Activated T-helper 2 cell treated with anti-CD3 and anti-CD28 coated beads, Interferon-gamma antibody, Interleukin-2, Interleukin-4, amounts not matched to agents 10 μg/mL and 5 μg/mL and 100 μg/mL, durations not matched to agents 14 hours and 24 hours and 36 hours (primary cell): ENCODE measurements at regions not wholly inside any gene's neighbourhood (a gene's known extent, or its start where the extent isn't known, plus 50 kb on each side); places are given as distances from the start of the nearest gene placed in this dataset.

ENCODE experiments used
- DNase-seq: peaks from one replicate; pipeline ENCODE4 v3.0.0; 2021; ENCODE audit warnings: low spot score
- H3K27ac Mint-ChIP-seq: one replicate; pipeline ENCODE4 v1.8.0; 2021; ENCODE audit warnings: mixed read lengths
- H3K27me3 Mint-ChIP-seq: one replicate; pipeline ENCODE4 v1.8.0; 2021; ENCODE audit warnings: low read depth, mixed read lengths
- H3K36me3 Mint-ChIP-seq: one replicate; pipeline ENCODE4 v1.8.0; 2021; ENCODE audit warnings: low read depth, mixed read lengths
- H3K4me1 Mint-ChIP-seq: one replicate; pipeline ENCODE4 v1.8.0; 2021; ENCODE audit warnings: low read depth, mixed read lengths
- H3K4me3 Mint-ChIP-seq: one replicate; pipeline ENCODE4 v1.8.0; 2021; ENCODE audit warnings: low read depth, mild to moderate bottlenecking, moderate library complexity, mixed read lengths
- H3K9me3 Mint-ChIP-seq: one replicate; pipeline ENCODE4 v1.8.0; 2021; ENCODE audit warnings: mixed read lengths
- intact Hi-C: fragments of 100-400 bp; cut with micrococcal nuclease; formaldehyde crosslinking; loops from one replicate; pipeline ENCODE4 v1.15.1; 2023

DNA sequence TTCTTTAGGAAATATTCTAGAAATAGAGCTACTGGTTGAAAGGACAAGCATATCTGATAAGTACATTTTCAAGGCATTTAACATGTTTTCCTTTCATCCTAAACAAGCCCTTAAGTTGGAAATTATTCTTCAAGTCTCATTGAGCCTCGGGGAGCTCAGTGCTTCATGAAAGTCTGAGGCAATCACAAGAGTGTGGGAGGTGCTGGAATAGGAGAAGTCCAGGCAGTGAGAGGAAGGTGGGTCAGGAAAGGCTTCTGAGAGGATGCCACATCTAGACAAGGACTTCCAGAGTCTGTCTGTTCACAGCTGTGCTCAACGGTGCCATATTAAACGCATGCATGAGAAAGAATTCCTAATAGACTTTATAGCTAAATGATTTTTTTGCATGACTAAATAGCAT lies 69.8 kb downstream of the CD83 start:
- H3K27me3 Mint-ChIP-seq: peaks cover 7% of the 10 kb centered on the region
- no peaks in the 10 kb centered on the region for H3K36me3 Mint-ChIP-seq
- H3K9me3 Mint-ChIP-seq: no peaks in the 10 kb centered on the region
- no peak overlapping the region for H3K27ac Mint-ChIP-seq
- no peak overlapping the region for H3K4me3 Mint-ChIP-seq
- H3K4me1 Mint-ChIP-seq: no peaks in the 10 kb centered on the region
- intact Hi-C loops: no loop called here
- DNase-seq: no peak

DNA sequence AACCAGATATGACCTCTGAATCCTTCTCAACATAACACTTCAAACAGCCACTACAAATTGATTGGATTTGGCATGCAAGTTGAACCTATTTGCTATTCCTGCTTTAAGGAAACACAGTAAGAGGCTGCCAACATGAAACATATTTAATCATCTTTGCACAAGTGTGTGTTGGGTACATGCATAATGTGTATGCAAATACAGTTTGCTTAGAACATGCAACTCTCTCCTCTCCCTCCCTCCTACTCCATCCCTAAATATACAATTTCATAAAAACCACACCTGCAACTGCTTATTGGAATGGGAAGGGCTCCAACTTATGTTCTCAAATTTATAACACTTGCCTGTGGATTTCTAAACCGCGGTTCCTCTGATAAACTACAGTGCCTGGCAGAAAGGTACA lies 71.5 kb downstream of the CD83 start:
- H3K4me3 Mint-ChIP-seq: no peak overlapping the region
- H3K27ac Mint-ChIP-seq: no peak overlapping the region
- no peak for DNase-seq
- no peaks in the 10 kb centered on the region for H3K9me3 Mint-ChIP-seq
- H3K4me1 Mint-ChIP-seq: no peaks in the 10 kb centered on the region
- intact Hi-C loops: no loop called here
- H3K27me3 Mint-ChIP-seq: peaks cover 14% of the 10 kb centered on the region
- H3K36me3 Mint-ChIP-seq: no peaks in the 10 kb centered on the region

DNA sequence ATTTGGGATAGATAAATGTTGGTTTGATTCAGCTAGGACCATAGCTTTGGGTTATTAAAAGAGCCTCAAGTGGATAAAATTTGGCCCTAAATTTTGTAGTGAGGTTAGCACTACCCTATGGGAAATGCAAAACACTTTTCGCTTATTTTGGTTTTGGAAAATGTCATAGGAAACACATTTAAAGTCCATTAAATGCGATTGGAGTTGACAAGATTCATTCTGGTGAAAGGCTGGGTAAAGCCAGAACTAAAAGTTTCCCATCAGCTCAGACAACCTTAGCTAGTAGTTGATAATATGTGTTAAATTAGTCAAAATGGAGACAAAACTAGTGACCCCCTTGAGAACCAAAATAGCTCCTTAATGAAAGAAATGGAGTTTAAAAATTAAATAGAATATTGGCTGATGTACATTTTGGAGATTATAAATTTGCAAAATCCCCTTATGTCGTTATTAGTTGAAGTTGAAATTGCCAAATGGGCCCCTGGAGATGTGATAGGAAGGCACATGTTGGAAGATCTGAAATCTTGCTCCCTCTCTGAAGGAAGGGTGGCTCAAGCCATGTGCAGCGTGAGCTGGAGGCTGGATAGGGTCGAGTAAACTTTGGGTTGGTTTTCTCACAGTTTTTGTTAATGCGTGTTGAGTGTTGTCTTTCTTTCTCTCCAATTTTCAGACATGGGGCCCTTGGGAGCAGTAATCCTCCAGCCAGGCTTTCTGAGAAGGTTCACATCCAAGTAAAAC lies 72.8 kb downstream of the CD83 start:
- intact Hi-C loops: no loop called here
- no peak overlapping the region for H3K4me3 Mint-ChIP-seq
- no peaks in the 10 kb centered on the region for H3K36me3 Mint-ChIP-seq
- no peak overlapping the region for H3K27ac Mint-ChIP-seq
- H3K27me3 Mint-ChIP-seq: peaks cover 18% of the 10 kb centered on the region
- H3K4me1 Mint-ChIP-seq: no peaks in the 10 kb centered on the region
- no peak for DNase-seq
- H3K9me3 Mint-ChIP-seq: no peaks in the 10 kb centered on the region

DNA sequence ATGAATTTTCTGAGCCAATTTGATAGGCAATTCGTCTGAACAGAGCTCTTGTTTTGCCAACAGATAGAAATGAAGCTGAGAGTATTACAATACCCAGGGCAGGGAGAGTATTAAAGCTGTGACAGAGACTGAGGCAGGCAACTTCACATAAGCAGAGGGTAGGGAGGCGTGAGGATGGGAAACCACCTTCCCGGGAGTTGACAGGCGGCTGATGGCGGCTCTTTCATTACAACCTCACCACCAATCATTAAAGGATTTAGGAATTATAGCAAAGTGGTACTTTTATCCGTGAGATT lies 73.3 kb downstream of the CD83 start:
- H3K4me1 Mint-ChIP-seq: no peaks in the 10 kb centered on the region
- no peak for DNase-seq
- no peak overlapping the region for H3K4me3 Mint-ChIP-seq
- peaks cover 18% of the 10 kb centered on the region for H3K27me3 Mint-ChIP-seq
- no peaks in the 10 kb centered on the region for H3K9me3 Mint-ChIP-seq
- H3K27ac Mint-ChIP-seq: no peak overlapping the region
- H3K36me3 Mint-ChIP-seq: no peaks in the 10 kb centered on the region
- intact Hi-C loops: no loop called here

DNA sequence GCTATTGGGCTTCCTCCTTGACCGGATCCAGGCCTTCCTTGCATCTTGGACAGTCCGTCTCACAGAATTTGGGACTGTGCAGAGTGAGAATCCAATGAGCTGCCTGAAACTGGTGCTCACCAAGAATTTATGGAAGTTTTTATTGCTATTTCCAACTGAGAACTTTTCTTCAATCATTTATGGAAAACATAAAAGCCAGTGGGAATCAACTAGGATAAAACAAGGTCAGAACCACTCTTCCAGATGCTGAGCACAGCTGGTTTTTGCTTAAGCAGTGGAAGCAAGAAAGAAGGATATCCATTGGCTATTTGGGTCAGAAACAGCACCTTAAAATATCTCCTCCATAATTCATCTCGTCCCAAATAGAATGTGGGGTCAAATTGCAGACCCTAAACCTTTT lies 74.2 kb downstream of the CD83 start:
- Mint-ChIP-seq H3K27ac (no peak overlapping the region), H3K4me1 (no peaks in the 10 kb centered on the region), H3K4me3 (no peak overlapping the region), H3K27me3 (peaks cover 18% of the 10 kb centered on the region), H3K9me3 (no peaks in the 10 kb centered on the region), H3K36me3 (no peaks in the 10 kb centered on the region)
- intact Hi-C loops: no loop called here
- DNase-seq: no peak

DNA sequence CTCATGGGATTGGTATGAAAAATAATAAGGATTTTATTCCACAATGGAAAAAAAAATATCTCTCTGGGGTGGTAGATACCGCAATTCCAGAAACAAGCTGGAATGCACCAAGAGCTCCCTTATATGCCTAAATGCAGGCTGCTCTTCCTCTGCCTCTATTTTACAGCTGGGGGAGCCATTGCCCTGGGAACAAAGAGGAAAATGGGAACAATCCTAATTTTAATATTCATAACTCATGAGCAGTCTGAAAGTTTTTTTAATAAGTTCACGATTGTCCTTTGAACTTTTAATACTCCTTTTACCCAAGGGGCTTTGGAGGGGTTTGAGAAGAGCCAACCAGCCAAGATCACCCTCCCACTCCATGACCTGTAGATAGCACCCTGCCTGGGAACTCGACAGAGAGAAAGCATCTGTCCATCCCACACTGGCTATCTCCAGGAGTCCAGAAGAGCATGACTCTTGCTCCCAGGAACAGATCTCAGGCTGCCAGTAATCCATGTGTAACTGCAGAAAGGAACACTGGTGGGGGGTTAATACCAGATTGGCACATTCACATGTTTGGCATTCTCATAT lies 74.7 kb downstream of the CD83 start:
- H3K36me3 Mint-ChIP-seq: no peaks in the 10 kb centered on the region
- H3K27me3 Mint-ChIP-seq: peaks cover 20% of the 10 kb centered on the region
- no peak overlapping the region for H3K4me3 Mint-ChIP-seq
- H3K27ac Mint-ChIP-seq: no peak overlapping the region
- no peaks in the 10 kb centered on the region for H3K9me3 Mint-ChIP-seq
- no peak for DNase-seq
- peaks cover 4% of the 10 kb centered on the region for H3K4me1 Mint-ChIP-seq
- intact Hi-C loops: no loop called here

DNA sequence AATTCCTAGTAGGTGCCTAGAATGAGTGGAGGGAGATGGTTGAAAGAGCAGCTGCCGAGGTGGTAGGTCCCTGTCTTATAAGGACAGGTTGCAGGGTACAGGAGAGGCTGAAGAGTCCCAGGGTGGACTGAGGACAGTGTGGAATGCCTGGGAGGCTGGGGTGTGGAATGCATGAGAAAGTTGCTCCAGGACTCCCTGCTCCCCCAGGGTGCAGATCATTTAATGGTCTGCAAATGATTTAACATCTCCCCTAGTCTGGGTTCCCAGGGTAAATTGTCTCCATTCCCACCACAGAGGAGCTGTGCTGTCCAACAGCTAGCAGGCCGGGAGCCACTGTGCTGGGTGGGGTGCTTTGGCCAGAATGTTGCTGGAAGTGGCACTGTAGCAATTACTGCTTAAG lies 76.0 kb downstream of the CD83 start:
- H3K9me3 Mint-ChIP-seq: no peaks in the 10 kb centered on the region
- peaks cover 20% of the 10 kb centered on the region for H3K27me3 Mint-ChIP-seq
- DNase-seq: no peak
- intact Hi-C loops: no loop called here
- H3K27ac Mint-ChIP-seq: no peak overlapping the region
- H3K4me1 Mint-ChIP-seq: peaks cover 4% of the 10 kb centered on the region
- H3K36me3 Mint-ChIP-seq: no peaks in the 10 kb centered on the region
- H3K4me3 Mint-ChIP-seq: no peak overlapping the region

DNA sequence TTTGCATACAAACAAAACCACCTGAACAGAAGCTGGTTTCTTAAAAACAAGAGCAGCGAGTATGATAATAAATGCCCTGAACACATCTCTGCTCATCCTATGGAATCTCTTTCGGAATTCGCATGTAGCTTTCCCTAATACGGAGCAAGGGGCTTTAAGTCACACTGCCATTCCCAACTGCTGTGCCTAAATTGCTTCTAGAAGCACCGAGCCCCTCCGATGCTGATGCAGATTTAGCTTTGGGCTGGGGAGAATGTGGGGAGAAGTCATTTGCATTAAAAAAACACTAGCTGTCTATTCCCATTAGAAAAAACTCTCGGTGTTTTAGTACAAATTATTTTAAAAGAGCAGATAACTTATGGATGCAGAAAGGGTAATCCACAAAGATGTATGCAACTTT lies 76.9 kb downstream of the CD83 start:
- Mint-ChIP-seq H3K4me1 (peaks cover 4% of the 10 kb centered on the region), H3K36me3 (no peaks in the 10 kb centered on the region), H3K4me3 (no peak overlapping the region)

DNA sequence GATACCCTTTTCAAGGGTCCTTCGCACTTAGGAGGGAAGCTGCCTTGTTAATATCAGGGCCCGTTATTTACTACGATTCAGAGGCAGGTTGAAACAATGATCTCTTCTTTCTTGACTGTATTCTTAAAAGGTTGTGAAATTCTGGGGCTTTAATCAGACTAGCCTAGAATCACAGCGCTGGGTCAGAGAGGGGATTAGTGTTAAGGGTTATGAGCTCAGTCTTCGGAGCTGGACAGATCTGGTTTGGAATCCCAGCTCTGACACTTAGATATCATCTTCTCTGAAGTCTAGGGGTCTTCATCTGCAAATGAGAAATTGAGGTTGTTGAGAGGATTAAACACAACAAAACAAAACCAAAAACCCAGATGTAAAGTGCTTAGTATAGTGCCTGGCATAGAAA lies 77.4 kb downstream of the CD83 start:
- intact Hi-C loops: no loop called here
- no peak for DNase-seq
- Mint-ChIP-seq H3K4me1 (peaks cover 4% of the 10 kb centered on the region), H3K27ac (no peak overlapping the region), H3K36me3 (no peaks in the 10 kb centered on the region), H3K27me3 (peaks cover 14% of the 10 kb centered on the region), H3K9me3 (peaks cover under 1% of the 10 kb centered on the region), H3K4me3 (no peak overlapping the region)

More for the DNA sequence above, 76.9 kb downstream of the CD83 start:
- DNase-seq: no peak
- intact Hi-C loops: no loop called here
- Mint-ChIP-seq H3K9me3 (no peaks in the 10 kb centered on the region), H3K27ac (no peak overlapping the region), H3K27me3 (peaks cover 17% of the 10 kb centered on the region)

DNA sequence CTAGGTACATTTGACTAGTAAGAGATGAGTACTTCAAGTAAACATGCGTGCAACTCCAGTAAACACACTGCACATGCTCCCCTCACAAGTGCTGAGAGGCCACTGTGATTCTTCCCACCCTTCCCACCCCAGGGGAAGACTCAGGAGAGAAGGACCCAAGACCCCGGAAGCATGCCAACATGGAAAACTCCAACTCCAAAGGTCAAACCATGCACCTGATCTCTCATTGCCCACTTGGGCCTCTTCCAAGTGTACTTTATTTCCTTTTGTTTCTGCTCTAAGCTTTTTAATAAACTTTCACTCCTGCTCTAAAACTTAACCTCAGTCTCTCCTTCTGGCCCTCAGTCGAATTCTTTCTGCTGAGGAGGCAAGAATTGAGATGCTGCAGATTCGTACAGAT lies 78.5 kb downstream of the CD83 start:
- Mint-ChIP-seq H3K36me3 (no peaks in the 10 kb centered on the region), H3K4me3 (no peak overlapping the region), H3K4me1 (peaks cover 4% of the 10 kb centered on the region), H3K27ac (no peak overlapping the region), H3K27me3 (peaks cover 13% of the 10 kb centered on the region), H3K9me3 (peaks cover 5% of the 10 kb centered on the region)
- intact Hi-C loops: no loop called here
- DNase-seq: no peak

DNA sequence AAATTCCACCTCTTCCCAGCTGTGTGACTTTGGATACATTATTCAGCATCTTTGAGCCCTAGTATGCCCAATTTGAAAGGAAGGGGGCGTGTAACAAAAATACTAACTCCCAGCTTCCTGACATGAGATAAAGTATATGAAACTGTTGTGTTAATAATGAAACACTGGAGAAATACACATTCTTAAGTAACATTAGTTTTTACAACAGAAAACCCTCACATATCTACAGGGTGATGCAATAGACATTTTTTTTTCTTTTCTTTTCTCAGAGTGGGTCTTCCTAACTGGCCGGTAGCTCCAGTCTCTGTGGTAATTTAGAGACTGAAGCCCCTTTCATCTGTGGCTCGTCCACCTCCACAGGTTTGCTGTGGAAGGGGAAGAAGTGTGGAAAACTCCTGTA lies 79.5 kb downstream of the CD83 start:
- H3K27ac Mint-ChIP-seq: no peak overlapping the region
- no peaks in the 10 kb centered on the region for H3K36me3 Mint-ChIP-seq
- peaks cover 4% of the 10 kb centered on the region for H3K4me1 Mint-ChIP-seq
- DNase-seq: no peak
- peaks cover 5% of the 10 kb centered on the region for H3K9me3 Mint-ChIP-seq
- intact Hi-C loops: no loop called here
- H3K27me3 Mint-ChIP-seq: peaks cover 13% of the 10 kb centered on the region
- H3K4me3 Mint-ChIP-seq: no peak overlapping the region

DNA sequence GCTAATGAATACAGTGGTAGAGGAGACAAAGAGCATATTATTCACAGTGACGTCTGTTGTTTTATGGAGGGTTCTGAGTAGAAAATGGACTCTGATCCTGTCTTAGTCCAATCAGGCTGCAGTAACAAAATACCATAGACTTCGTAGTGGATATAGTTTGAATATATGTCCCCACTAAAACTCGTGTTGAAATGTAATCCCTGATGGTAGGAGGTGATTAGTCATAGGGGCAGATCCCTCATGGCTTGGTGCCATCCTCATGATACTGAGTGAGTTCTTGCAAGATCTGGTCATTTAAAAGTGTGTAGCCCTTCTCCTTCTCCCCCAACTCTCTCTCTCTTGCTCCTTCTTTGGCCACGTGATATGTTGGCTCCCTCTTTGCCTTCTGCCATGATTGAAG lies 82.5 kb downstream of the CD83 start:
- H3K27me3 Mint-ChIP-seq: peaks cover 4% of the 10 kb centered on the region
- DNase-seq: no peak
- peaks cover 4% of the 10 kb centered on the region for H3K4me1 Mint-ChIP-seq
- no peak overlapping the region for H3K4me3 Mint-ChIP-seq
- intact Hi-C loops: no loop called here
- peaks cover 5% of the 10 kb centered on the region for H3K9me3 Mint-ChIP-seq
- no peaks in the 10 kb centered on the region for H3K36me3 Mint-ChIP-seq
- H3K27ac Mint-ChIP-seq: no peak overlapping the region

DNA sequence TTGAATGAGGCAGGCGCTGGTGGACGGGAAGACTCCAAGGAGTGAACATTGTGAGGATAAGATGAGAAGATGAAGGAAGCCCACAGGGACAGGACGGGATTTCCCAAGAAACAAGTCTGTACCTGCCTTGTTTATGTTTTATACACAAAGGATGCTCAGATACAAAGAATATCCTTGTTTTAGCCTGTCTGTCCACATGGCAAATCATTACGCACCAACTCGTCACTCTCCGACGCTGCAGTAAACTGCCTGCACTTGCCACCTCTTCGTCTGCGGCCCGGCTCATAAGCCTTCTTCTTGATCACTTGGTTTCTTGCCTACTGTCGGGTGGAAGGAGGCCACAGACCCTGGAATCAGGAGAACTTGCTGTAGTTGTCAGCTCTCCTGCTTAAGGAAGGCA lies 85.4 kb downstream of the CD83 start:
- H3K27me3 Mint-ChIP-seq: no peaks in the 10 kb centered on the region
- H3K9me3 Mint-ChIP-seq: peaks cover 5% of the 10 kb centered on the region
- peaks cover 15% of the 10 kb centered on the region for H3K4me1 Mint-ChIP-seq
- DNase-seq: no peak
- H3K27ac Mint-ChIP-seq: no peak overlapping the region
- intact Hi-C loops: no loop called here
- no peaks in the 10 kb centered on the region for H3K36me3 Mint-ChIP-seq
- H3K4me3 Mint-ChIP-seq: no peak overlapping the region

DNA sequence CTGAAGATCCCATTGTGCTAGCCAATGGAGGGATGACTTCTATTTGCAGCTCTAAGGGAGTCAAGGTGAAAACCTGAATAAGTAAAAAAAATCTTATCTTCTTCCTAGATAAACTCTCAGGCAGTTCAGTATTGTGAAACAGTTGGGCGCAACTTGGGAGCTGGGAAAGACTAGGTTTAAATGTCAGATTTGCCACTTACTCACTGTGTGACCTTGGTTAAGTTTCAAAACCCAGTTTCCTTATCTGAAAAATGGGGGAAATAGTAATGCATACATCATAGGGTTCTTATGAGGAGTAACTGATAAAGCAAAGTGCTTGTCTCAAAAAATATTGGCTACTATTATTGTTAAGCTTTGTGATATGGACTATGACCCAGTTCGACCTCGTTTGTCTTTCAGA lies 88.8 kb downstream of the CD83 start:
- Mint-ChIP-seq H3K36me3 (no peaks in the 10 kb centered on the region), H3K27me3 (no peaks in the 10 kb centered on the region), H3K4me3 (no peak overlapping the region), H3K4me1 (peaks cover 25% of the 10 kb centered on the region), H3K27ac (no peak overlapping the region), H3K9me3 (no peaks in the 10 kb centered on the region)
- DNase-seq: no peak
- intact Hi-C loops: no loop called here
